Sigmoid colon (tissue), 4 donors: ENCODE measurements at regions not wholly inside any gene's neighbourhood (a gene's known extent, or its start where the extent isn't known, plus 50 kb on each side); places are given as distances from the start of the nearest gene placed in this dataset.

Source experiments
- EP300 ChIP-seq, 4 donors: sonication (generic); formaldehyde crosslinking; IDR thresholded peaks; one replicate each; pipeline ENCODE4 v1.6.1; 2017; ENCODE audit warnings: antibody characterized with exemption in 4 of 4
- POLR2A ChIP-seq, 2 donors: fragments of 450-650 bp; IDR thresholded peaks; one replicate each; pipeline ENCODE4 v1.6.1; 2016; ENCODE audit warnings: antibody characterized with exemption in 2 of 2, mild to moderate bottlenecking in 2 of 2, moderate library complexity in 2 of 2
- POLR2AphosphoS5 ChIP-seq, 4 donors: sonication (generic); formaldehyde crosslinking; IDR thresholded peaks; one replicate each; pipeline ENCODE4 v1.6.1; 2017; ENCODE audit warnings: antibody characterized with exemption in 4 of 4
- TF ChIP-seq, protein P1 (sequence below), 4 experiments: fragments of 450-650 bp in 3 of 4; fragments of 200-600 bp in 1 of 4; IDR thresholded peaks; one replicate each; pipeline ENCODE4 v1.5.1; 2016 to 2019; ENCODE audit warnings: antibody characterized with exemption in 4 of 4, mild to moderate bottlenecking in 3 of 4, moderate library complexity in 2 of 4

DNA sequence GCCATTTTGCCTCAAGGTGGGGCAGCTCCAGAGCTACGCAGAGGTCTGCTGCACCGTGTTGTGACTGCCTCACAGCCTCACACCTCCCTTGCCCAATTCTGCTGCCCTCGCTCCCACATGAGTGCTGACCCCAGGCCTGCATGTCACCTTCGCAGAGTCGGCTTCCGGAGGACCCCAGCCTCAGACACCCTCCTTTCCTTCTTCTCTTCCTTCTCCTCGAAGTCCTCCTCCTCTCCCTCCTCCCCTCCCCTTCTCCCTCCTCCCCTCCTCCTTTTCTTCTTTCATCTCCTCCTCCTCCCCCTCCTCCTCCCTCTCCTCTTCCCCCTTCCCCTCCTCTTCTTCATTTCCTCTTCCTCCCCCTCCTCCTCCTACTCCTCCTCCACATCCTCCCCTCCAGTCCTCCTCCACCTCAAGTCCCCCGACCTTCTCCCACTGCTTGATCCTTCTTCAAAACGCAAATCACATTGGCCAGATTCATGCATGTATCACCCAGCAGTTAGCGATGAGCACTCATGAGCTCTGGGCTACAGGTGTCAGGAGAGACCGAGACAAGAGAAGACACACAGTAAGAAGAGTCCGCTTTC, 243.8 kb downstream of the RBFOX3 start:
- TF ChIP-seq, protein P1, sequence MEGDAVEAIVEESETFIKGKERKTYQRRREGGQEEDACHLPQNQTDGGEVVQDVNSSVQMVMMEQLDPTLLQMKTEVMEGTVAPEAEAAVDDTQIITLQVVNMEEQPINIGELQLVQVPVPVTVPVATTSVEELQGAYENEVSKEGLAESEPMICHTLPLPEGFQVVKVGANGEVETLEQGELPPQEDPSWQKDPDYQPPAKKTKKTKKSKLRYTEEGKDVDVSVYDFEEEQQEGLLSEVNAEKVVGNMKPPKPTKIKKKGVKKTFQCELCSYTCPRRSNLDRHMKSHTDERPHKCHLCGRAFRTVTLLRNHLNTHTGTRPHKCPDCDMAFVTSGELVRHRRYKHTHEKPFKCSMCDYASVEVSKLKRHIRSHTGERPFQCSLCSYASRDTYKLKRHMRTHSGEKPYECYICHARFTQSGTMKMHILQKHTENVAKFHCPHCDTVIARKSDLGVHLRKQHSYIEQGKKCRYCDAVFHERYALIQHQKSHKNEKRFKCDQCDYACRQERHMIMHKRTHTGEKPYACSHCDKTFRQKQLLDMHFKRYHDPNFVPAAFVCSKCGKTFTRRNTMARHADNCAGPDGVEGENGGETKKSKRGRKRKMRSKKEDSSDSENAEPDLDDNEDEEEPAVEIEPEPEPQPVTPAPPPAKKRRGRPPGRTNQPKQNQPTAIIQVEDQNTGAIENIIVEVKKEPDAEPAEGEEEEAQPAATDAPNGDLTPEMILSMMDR (IDR thresholded peaks at IDR 0.05): no peak
- no peak for TF ChIP-seq EP300 (IDR thresholded peaks at IDR 0.05)
- no peak for TF ChIP-seq POLR2AphosphoS5 (IDR thresholded peaks at IDR 0.05)
- TF ChIP-seq POLR2A (IDR thresholded peaks at IDR 0.05): no peak
